HG02623 (cell line): ENCODE measurements at regions not wholly inside any gene's neighbourhood (a gene's known extent, or its start where the extent isn't known, plus 50 kb on each side); places are given as distances from the start of the nearest gene placed in this dataset.

Source experiments
- ATAC-seq: cut with Tn5 transposase; IDR thresholded peaks from one replicate; pipeline ENCODE4 v1.9.1; 2021; ENCODE audit warnings: moderate library complexity; ENCODE audit not compliant: unreplicated experiment

DNA sequence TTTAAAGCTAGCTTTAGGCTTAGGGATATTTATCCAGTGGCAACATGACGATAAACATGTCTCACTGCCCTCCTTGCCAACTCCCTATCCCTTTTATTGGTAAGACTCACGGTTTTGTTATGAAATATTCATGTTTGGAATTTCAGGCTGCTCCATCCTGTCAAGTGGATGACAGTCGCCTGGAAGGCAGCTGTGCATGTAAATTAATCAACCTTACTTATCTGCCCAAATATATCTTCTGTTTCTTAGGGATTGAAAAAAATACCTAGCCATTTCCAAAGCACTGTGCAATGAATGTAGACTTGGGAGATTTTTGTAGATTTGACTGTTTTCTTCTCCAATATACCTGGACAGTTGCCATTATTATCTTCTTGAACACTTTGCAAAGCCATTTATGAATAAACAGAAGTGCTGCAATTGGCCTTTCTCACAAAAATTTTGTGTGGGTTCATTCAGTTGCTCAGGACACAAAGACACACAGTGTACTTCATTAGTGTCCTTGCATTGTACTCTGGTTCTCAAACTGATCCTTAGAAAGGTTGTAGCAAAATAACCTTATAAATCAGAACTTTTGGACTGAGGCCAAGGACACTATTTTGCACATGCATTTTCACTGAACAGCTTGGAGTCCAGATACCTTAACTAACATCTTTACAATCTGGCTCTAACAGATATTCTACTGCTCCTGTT is 889.4 kb upstream of the SEMA6A start:
- ATAC-seq = no peak

- no peak for ATAC-seq
These were observed 887.3 kb upstream of the SEMA6A start for GRCh38 chr5:117461966-117462365.

DNA sequence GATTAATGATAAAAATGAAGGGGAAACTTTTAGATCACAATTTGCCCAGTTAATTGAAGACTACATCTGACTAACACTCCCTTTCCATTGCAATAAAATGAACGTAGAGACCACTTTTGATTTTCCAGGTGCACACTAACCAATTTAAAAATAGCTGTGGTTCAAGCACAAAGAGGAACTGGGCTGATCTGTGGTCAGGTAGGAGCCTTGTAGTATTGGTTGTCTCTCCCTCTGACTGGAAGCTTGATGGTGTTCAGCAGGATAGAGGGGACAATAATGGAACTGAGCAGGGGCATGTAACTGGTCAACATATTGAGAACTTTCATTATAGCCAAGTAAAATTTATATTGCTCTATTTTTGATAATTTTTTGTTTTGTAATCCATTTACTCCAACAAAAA is 886.8 kb upstream of the SEMA6A start:
- ATAC-seq = peak; percentile 79

GRCh38 chr5:117457656-117458055 is 883.0 kb upstream of the SEMA6A start:
- ATAC-seq = no peak

GRCh38 chr5:117456866-117457470 is 882.3 kb upstream of the SEMA6A start:
- ATAC-seq = no peak

GRCh38 chr5:117455236-117456233 is 880.9 kb upstream of the SEMA6A start:
- peak; percentile 21 for ATAC-seq

- ATAC-seq = peak; percentile 93
These were observed 880.1 kb upstream of the SEMA6A start for GRCh38 chr5:117454716-117455212.

DNA sequence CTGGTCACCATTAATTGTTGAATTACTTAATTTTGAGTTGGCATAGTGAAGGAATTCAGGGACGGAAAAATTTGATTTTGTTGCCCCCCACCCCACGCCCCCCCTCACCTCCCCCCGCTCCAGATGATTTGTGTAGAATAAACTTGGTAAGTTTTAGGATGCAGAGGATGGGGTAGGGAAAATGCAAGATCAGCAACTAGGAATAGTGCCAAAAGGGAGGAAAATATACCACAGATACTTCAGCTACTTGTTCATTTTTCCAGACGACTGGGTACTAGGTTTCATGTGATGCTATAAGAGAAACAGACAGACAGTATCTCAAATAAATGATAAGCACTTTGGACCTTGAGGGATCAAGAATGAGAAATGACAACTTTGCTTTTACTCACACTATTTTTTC is 862.2 kb upstream of the SEMA6A start:
- no peak for ATAC-seq

- ATAC-seq = no peak
These were observed 860.6 kb upstream of the SEMA6A start for GRCh38 chr5:117435203-117435602.

DNA sequence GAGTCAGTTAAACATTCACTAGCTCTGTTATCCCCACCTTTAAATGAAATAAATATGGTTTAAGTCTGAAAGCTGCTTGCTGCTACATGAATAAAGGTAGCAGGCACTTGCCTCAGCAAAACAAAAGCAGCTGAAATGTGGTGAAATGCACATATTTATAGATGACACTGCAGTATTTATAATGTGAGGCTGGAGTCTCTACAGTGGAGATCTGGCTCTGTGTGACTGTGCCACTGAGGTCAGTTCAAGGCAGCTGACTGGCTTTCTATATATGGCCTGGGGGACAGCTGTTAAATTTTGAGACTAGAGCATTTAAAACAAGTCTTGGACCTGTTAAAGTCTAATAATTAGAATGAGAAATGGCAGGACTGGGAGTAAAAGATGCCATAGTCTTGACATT is 859.6 kb upstream of the SEMA6A start:
- ATAC-seq = no peak

GRCh38 chr5:117433818-117434217 is 859.2 kb upstream of the SEMA6A start:
- ATAC-seq = no peak

GRCh38 chr5:117431091-117431490 is 856.5 kb upstream of the SEMA6A start:
- no peak for ATAC-seq

GRCh38 chr5:117425163-117425562 is 850.5 kb upstream of the SEMA6A start:
- ATAC-seq = no peak

DNA sequence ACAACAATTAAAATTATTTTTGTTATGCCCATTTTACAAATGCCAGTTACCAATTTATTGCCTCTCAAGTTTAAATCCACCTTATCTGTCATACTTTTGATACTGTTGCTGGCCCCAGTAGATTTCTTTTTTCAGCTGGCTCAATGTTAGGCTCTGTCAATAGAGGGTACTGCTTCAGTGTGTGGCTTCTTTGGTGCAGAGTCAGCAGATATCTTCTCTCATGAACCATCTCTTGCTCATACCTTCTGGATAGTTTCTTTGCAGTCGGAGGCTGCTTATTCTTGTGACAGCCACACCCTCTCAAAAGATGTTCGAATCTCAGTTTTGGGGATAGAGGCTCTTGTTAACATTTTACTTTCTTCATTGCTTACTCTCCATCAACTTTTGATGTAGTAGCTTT is 849.9 kb upstream of the SEMA6A start:
- ATAC-seq = no peak

- no peak for ATAC-seq
These were observed 842.9 kb upstream of the SEMA6A start for GRCh38 chr5:117417501-117417900.

- ATAC-seq = no peak
These were observed 840.3 kb upstream of the SEMA6A start for GRCh38 chr5:117414926-117415325.

DNA sequence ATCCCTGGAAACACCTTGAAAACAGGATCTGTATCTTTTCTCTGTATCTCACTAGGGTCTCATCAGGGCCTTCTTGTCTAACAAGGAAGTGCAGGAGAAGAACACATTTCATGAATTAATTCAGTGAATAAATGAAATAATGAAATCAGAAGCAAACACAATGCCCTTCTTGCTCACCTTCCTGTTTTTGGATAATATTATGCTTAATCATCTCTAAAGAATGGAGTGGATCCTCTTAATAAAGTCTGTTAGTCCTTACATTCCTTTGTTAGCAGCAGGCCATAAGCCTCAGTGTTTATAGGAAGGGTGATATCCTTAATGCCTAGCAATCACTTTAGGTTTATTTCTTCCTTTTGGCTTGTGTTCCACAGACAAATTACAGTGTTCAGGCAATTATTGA is 837.1 kb upstream of the SEMA6A start:
- no peak for ATAC-seq

DNA sequence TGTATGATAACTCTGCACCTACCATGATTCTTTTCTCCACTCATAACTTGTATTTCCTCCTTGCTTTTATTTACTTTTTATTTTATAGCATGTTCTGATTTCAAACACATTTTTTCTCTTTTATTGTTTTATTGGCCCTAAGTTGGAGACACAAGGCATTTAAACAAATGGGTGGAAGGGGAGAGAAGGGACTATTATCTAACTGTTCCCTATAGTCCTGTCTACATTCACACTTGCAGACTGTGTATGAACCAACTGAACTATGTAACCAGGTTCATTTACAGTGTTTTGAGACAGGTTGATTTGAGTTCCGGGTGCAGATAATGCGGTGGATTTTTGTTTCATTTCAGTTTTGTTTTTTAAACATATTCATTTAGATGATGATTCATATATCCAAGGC is 830.6 kb upstream of the SEMA6A start:
- ATAC-seq = no peak

DNA sequence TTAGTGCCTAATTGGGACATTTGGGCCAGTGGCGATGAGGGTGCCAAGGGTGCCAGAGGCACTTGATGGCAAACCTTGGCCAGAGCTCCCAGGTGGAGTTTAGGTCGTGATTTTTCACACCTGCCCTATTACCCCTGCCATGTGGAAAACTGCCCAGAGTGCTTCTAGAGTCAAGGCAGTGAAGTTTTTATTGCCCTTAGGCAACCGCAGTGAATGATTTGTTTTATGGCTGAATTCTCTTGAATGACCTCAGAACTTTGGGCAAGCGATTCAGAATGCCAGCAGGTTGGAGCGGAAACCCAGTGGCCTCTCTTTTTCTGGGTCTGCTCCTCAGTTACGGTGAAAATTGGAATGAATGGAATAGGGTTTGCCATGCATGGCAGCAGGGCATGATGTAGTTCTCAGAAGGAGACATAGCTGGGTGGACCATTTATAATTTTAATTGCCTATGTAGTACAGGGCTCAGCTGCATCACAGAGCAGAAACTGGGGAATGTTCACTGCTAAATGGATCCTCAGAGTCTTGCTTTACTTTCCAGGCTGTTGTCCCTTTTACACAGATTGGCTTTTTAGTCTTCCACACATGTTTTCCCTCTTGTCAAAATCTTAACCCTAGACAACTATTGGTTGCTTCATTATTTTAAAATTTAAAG is 820.0 kb upstream of the SEMA6A start:
- ATAC-seq = no peak

DNA sequence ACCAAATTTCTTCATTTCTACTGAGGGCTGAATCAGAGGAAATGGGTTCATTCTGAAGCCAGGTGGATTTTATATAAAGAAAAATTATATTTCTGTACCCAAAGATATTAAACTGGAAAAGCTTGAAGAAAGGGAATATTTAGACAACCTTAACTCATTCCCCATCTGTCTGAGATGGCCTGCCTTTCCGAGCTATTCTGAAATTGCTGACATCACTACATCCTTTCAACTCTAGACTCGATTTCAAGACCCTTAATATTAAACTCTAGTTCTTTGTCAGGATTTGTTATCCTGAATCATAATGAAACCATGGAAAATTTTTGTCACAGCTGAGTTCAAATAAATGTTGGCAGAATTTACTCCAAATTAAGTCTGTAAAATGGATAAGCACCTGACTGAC is 818.5 kb upstream of the SEMA6A start:
- no peak for ATAC-seq

DNA sequence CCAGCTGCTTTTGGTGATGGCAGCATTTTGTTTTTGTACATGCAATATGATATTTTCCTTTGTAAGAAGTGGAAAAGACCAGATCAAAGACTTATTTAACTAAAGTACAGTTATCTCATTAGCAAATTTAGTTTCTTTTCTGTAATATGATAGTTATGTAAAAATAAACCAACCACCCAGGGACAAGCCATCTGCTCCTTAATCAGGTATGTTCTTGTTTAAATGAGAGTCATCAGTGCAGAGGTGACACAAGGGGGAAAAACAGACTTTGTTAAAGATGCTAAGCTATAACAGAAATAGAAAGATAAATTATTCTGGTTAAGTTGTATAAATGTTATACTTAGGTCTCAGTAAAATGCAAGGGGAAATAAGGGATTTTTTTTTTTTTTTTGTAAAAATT is 805.7 kb upstream of the SEMA6A start:
- no peak for ATAC-seq
